ENCODE measurements at regions not wholly inside any gene's neighbourhood (a gene's known extent, or its start where the extent isn't known, plus 50 kb on each side); places are given as distances from the start of the nearest gene placed in this dataset.

- TF ChIP-seq SREBF1 (IDR thresholded peaks at IDR 0.05; ENCODE audit: low read length) (no peak), CTCF (IDR thresholded peaks at IDR 0.05 in 2 of 3, conservative IDR thresholded peaks at IDR 0.05 in 1 of 3; ENCODE audit: control insufficient read depth in 2 of 3, extremely low read depth in 1 of 3, insufficient read depth in 1 of 3, low read depth in 3 of 3, low read length in 3 of 3) (peak; percentile 58 to 81 (median 63)), HSF1 (IDR thresholded peaks at IDR 0.05; ENCODE audit: low read depth, low read length) (no peak), POLR2A (IDR thresholded peaks at IDR 0.05; ENCODE audit: low read depth, low read length) (no peak), HCFC1 (IDR thresholded peaks at IDR 0.05; ENCODE audit: low read length) (no peak), CEBPB (IDR thresholded peaks at IDR 0.05; ENCODE audit: borderline replicate concordance in 1 of 2, low read depth in 2 of 2, low read length in 2 of 2) (no peak), STAT3 (IDR thresholded peaks at IDR 0.05; ENCODE audit: low read depth, low read length) (no peak), CREB1 (IDR thresholded peaks at IDR 0.05; ENCODE audit: low read depth) (no peak), ELK1 (IDR thresholded peaks at IDR 0.05; ENCODE audit: low read depth, low read length) (no peak), TAF1 (IDR thresholded peaks at IDR 0.05; ENCODE audit: borderline replicate concordance, low read depth, low read length) (no peak), ETV6 (conservative IDR thresholded peaks at IDR 0.05 in 1 of 2, IDR thresholded peaks at IDR 0.05 in 1 of 2; ENCODE audit: borderline replicate concordance in 1 of 2, low read depth in 1 of 2) (no peak), CBX3 (IDR thresholded peaks at IDR 0.05; ENCODE audit: borderline replicate concordance, low read depth) (no peak), SMC3 (IDR thresholded peaks at IDR 0.05; ENCODE audit: borderline replicate concordance, low read length) (peak; percentile 57; the same call in 1 of the 2 replicates), TARDBP (IDR thresholded peaks at IDR 0.05; ENCODE audit: borderline replicate concordance) (no peak)
Observed at GRCh38 chr20:6583134-6583738, 184.2 kb upstream of the BMP2 start.

Measured in GM12878 (cell line).